EL (cell line): ENCODE measurements at regions not wholly inside any gene's neighbourhood (a gene's known extent, or its start where the extent isn't known, plus 50 kb on each side); places are given as distances from the start of the nearest gene placed in this dataset.
"Not testable (repeated sequence)": the region's sequence is repeated elsewhere in the genome, so short reads cannot be mapped to it uniquely, and the experiment has no call there.

Experiments used
- DNase-seq: peaks from one replicate; pipeline ENCODE4 v3.0.0-alpha.2; 2016

DNA sequence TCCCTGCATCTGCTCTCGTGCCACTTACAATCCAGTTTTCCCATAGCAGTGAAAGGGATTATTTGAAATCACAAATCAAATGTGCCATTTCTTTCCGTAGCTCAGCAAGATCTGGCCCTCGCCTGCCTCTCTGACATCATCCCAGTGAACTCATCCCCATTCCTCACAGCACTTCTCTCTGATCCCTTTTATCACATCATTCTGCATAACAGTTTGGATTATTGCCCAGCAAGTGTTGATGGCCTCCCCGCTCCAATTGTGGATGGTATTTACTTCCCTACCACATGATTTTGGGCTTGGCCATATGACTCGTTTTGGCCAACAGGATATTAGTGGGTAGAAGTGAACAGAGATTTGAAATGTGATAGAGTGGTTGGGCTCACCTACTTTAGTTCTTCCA, 185.0 kb downstream of the NPIPA7 start:
- DNase-seq: not testable (repeated sequence)

DNA sequence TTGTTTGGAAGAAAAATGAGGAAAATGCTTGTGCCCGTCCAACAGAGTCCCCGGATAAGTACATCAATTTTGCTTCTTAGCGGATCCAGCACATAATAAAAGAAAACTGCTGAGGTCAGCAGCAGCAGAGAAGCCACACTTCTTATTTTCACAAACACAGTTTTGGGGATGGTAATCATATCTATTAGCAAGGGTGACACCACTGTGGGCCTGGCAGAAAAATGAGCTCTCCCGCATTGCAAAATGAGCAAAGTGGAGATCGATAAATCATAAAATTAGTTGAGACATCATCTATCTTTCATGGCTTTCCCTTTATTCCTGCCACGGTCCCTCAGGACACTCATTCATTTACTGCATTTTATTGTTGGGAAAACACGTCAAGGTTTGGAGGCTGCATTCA, 186.4 kb downstream of the NPIPA7 start:
- DNase-seq: not testable (repeated sequence)

DNA sequence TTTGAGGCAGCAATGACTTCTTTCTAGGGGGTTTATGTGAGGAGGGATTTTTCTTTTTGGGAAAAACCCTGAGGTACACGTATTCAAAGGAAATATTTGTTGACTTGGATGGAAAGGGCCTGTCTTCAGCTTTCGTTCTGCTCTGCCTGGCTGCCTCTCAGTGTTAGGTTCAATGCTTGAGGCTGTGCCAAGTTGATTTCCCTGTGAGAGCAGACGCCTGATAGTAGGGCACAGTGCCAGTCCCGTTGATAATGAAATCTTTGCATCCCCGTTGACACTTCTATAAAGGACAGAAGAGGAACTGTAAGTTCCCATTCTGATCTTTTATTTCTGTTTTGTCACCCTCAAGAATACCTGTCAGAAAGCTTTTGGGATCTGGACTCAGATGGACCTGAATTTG, 191.1 kb downstream of the NPIPA7 start:
- DNase-seq: not testable (repeated sequence)

DNA sequence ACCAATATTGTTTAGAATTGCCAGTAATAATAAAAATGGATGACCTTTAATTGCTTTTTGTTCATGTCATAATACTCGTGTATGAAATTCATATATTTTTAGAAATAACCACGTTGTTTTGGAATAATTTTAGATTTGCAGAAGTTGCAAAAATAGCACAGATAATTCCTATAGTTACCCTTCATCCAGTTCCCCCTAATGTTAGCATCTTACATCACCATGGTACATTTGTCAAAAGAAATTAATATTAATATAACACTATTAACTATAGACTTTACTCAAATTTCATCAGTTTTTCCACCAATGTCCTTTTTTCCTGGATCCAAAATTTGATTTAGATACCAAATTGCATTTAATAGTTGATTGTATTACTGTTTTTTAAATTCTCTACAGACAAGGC, 191.9 kb downstream of the NPIPA7 start:
- not testable (repeated sequence) for DNase-seq

DNA sequence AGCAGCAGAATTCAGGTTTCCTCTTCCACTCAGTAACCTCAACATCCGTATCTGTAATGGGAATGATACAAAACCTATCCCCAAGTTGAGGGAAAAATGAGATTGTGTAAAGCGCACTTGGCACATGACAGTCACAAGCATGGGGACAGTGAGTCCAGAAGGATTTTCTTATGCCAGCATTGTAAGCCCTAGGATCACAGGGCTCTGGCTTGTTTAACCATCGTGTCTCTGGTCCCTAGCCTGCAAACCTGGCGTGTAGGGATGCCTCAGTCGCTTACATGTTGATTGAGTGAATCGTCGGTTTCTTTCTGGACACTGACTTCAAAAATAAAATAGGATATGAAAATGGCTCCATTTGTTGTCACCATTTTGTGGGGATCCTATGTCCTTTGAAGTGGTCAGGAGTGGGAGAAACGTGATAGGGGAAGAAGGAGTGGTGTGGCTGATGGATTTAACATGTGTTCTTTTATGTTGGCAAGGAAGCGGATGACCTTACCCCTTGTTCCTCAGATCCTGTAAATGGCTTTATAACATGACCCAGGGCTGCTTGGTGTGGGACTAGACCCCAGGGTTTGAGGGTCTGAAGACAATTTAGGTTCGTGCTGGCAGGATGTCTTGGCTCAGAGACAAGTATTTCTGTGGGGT, 193.3 kb downstream of the NPIPA7 start:
- DNase-seq: not testable (repeated sequence)

DNA sequence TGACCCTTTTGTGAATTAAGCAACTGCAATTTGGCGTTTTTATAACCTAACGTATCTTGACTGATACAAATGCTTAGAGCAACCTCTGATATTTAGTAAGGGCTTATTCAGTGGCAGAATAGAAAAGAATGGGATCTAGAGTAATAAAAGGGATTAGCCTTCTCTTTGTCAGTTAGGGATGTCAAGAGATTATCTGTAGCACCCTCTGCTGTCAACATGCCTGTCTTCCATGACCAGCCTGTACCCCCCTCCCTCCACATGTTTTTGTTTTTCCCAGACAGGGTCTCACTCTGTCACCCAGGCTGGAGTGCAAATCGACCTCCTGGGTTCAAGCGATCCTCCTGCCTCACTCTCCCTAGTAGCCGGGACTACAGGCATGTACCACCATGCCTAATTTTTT, 198.1 kb downstream of the NPIPA7 start:
- DNase-seq: not testable (repeated sequence)

DNA sequence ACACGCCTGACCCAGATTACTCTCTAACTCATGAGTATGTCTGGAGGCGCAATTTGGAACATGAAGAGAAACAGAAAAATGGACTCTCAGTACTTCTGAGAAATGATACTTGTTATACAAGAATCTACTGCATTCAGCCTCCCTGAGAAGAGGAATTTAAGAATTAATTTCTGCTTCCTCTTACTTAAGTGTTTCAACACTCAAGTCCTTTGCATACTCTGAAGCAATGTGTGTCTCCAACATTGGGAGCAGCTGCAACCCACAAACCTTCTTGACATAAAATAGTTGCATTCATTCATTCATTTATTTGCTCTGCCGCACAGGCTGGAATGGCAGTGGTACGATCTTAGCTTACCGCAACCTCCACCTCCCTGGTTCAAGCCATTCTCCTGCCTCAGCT, 199.8 kb downstream of the NPIPA7 start:
- DNase-seq: no peak

DNA sequence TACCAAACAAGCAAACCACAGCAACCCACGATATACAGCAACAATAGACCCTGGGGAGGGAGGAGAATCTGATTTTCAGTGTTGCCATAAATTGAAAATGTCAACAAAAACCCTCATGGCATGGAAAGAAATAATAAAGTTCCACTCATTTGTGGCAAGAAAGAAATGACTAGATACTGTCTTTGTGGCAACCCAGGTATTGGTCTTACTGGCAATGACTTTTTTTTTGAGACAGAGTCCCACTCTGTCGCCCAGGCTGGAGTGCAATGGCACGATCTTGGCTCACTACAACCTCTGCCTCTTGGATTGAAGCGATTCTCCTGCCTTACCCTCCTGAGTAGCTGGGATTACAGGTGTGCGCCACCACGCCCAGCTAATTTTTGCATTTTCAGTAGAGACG, 204.0 kb downstream of the NPIPA7 start:
- not testable (repeated sequence) for DNase-seq

DNA sequence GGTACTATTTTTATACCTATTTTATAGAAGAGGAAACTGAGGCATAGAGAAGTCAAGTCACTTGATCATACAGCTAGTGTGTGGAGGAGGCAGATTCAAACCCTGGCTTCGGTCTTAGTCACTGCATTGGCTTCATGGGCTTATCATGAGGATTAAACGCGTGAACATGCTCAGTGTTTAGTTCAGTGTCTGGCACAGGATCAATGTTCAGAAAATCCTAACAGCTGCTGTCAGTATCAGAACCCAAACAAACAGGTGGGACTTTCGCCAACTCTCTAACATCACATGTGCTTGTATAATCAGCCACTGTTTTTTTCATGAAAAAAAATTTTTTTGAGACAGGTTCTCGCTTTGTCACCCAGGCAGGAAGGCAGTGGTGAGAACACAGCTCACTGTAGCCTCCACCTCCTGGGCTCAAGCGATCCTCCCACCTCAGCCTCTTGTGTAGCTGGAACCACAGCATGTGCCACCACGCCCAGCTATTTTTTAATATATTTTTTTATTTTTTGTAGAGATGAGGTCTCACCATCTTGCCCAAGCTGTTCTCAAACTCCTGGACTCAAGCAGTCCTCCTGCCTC, 207.2 kb downstream of the NPIPA7 start:
- DNase-seq: not testable (repeated sequence)

DNA sequence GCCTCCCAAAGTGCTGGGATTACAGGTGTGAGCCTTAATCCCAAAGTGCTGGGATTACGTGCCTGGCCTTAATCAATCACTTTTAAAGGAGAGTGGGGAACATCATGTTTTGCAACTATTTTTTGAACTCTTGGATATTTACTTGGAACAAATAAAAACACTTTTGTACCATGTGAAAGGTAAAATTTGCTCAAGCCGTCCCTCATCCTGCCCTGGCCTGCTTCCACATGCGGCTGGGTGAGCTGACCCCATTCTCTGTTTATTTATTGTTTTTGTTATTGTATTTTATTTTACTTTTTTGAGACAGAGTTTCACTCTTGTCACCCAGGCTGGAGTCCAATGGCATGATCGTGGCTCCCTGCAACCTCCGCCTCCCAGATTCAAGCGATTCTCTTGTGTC, 208.0 kb downstream of the NPIPA7 start:
- DNase-seq: not testable (repeated sequence)

DNA sequence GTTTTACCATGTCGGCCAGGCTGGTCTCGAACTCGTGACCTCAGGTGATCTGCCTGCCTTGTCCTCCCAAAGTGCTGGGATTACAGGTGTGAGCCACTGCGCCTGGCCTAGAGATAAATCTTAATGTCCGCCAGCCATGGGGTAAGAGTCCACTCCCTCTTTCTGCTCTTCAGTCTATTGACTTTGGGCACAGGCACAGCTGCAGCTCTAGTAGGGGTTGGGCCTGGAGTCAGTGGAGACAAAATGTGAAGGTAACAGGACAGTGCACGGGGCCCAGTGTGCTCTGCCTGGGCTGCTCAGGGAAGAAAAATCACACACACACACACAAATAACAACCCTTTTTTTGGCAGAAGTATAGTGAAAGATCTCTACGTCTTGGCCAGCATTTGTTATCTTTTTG, 209.5 kb downstream of the NPIPA7 start:
- DNase-seq: not testable (repeated sequence)

DNA sequence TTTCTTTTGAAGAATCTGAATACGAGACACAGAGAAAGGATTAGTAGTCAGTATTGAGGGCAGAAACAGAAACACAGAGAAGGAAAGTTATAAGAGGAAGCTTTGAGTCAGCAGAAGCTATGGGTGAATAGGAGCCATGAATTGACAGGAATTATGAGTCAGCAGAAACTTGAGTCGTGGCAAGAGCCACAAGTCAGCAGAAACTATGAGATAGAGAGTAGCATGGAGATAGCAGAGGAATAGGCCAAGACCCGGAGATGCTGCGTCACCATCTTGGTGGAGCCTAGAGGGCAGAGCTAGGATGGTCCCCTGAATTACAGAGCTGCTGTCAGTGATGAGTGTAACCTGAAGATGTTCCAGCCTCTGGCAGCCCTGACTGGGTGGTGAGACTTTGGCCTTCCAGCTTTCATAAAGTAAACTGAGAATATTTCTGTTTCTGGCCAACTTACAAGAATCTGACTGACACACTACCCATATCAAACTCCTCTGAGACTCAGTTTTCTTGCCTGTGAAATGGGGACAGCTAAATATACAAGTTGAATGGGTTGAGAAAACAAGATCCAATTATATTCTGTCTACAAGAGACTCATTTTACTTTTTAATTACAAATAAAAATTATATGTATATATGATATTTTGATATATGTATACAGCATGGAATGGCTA, 211.8 kb downstream of the NPIPA7 start:
- DNase-seq: not testable (repeated sequence)

DNA sequence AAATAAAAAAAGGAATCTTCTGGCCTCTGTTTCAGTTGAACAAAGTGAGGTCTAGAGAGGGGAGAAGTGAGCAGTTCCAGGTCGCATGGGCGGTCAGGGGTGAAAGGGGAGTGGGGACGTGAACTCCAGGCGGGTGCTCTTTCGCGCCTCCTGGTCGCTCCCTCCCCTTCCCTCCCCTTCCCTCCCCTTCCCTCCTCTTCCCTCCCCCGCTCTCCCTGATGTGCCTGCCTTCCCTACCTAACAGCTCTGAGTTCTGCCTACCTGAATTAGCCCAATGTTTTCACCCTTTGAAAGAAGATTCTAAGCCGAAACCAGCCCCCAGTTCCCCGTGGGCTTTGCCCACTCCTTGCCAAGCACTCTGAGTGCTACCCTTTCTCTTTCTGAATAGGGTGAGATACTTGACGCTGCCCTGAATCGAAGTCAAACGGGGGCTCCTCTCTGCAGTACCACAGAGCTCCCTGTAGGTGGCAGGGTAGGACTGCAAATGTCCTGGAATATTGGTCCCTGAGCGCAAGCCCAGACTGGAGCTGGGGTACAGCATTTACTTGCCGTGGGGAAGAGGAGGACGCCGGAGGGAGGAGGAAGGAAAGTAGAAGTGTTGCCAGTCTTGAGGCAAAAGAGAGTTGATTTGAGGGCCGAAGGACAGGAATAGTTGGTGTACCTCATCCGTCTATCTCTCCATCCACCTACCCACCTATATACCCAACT, 214.4 kb downstream of the NPIPA7 start:
- not testable (repeated sequence) for DNase-seq

DNA sequence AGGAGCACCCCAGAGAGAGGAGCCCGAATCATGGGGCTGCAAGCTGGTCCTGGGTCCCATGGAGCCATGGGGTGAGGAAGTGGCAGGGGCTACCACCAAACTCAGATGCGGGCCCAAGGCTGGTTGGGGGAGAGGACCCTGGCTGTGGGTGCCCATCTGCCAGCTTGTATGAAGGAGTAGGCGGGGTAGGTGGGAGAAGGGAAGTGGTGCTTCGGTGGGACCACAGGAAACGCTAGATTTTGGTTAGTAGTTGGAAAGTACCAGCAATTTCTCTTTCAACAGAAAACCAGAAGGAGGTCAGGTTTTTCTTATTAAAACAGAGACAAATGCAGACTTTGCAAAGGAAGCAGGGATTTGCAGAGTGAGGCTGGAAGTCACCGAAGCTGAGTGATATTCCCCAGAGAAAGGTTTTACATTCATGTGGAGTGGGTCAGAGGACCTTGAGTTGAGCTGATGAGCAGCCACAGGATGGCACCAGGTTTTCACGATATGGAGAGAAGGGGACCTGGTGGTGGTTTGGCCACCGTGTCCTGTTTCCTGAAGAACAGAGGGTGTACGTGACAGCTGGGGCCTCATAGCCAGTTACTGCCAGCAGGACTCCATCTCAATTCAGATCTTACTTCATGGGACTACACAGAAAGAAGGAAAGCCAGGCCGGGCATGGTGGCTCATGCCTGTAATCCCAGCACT, 216.2 kb downstream of the NPIPA7 start:
- DNase-seq: not testable (repeated sequence)

DNA sequence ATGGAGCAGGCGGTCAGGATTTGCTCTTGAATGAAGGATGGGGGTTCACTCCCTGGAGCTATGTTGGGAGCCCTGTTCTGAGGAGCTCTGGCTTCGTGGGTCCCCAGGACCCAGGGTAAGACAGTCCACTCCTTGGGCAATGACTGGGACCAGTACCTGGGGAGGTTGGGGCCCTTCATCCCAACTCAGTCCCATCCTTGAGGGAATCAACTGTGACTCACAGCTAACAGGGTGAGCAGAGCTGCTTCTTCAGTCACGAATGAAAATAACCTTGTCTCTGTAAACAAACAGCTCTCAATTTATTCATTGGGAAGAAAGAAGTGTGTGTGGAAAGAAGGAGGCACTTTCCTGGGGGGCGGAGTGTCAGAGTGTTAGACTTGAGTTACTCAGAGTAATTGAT, 222.3 kb downstream of the NPIPA7 start:
- not testable (repeated sequence) for DNase-seq

DNA sequence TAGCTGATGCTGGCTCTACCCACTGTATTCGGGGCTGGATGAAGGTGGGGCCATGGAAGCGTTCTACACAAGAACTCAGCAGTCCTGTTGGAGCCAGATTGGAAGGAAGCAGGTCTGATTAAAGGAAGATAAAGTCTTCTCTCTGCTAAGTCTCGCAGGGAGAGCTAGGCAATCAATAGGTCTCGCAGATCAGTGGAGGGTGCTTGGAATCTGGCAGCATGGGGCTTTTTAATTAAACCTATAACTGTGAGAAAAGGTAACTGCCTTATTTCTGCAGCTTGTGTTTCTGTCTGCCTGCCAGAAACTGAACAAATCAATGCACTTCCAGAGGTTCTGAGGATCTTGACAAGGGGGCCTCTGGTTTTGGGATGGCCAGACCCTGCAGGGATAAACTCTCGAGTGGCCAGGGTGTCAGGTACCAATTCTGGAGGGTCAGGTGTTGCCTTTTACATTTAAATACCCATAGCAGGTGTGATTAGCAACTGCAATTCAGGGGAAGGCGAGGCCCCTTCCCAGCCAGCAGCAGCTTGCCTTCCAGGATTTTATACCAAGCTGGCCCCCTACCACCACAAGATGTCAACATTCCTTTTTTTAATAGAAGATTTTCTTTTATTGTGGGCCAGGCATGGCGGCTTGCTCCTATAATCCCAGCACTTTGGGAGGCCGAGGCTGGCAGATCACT, 228.6 kb downstream of the NPIPA7 start:
- DNase-seq: not testable (repeated sequence)

DNA sequence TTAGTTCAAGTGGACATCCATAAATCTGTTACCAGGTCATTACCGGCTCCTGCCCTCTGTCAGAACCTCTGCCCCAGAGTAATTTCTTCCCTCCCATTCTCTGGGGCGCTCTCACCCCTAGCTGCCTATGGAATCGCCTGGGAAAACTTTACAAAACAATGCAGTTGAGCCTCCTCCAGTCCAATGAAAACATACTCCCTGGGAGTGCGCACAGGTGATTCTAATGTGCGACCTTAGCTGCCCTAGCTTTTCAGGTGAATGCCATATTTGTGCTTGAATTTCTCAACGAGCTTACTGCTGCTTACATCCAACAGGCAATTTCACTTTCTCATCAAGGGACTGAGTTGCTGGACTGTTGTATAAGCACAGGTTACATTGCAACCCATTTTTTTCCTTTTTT, 230.7 kb downstream of the NPIPA7 start:
- DNase-seq: not testable (repeated sequence)

DNA sequence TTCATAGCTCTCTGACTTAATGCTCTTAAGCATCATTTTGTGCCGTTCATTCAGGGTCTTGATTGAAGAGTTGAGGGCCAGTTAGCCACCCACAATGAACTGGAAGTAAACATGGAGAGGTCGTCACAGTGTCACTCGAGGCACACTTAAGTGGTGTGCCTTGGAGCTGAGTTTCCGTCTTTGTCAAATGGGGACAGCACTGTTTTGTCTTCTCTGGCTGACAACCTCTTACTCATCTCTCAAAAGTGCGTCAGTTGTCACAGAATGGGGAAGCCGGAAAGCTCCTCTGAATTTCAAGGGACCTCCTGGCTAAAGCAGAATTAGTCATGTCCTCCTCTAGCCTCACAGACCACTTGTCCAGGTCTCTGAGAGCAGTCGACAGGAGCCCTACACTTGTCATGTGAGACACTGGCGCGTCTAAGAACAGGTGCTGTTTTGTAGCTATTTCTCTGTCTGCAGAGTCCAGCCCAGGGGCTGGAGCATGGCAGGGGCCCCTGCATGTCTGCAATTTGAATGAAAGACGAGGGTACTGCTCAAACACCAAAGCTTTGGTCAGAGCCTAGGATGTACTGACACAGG, 231.5 kb downstream of the NPIPA7 start:
- not testable (repeated sequence) for DNase-seq

DNA sequence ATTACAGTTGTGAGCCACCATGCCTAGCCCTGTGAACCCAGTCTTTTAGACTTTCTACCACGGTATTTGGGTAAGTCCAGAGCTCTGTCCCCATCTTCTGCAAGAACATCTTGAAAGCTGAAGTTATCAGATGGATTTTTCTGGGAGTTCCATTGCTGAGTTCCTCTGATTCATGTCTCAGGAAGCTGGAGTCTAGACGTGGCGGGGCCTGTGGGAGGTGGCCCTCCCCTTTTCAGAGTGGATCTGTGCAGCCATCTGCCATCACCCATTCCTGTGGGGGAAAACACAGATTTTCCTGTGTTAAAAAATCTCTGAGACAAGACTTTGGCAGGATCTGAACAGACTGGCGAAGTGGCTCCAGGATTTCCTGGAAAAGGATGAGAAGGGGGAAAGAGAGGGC, 234.3 kb downstream of the NPIPA7 start:
- not testable (repeated sequence) for DNase-seq

DNA sequence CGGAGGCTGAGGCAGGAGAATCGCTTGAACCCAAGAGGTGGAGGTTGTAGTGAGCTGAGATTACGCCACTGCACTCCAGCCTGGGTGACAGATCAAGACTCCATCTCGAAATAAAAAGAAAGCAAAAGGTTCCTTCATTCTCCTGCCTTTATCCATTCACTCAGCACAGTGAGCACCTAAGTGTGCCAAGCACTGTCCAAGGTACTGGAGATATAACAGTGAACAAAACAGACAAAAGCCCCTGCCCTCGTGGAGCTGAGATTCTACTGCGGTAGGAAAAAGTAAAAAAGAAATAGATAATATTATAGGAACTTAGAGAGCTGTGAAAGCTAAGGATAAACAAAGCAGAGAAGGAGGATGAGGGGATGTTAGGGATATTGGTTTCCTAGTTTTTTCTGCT, 235.5 kb downstream of the NPIPA7 start:
- DNase-seq: not testable (repeated sequence)

DNA sequence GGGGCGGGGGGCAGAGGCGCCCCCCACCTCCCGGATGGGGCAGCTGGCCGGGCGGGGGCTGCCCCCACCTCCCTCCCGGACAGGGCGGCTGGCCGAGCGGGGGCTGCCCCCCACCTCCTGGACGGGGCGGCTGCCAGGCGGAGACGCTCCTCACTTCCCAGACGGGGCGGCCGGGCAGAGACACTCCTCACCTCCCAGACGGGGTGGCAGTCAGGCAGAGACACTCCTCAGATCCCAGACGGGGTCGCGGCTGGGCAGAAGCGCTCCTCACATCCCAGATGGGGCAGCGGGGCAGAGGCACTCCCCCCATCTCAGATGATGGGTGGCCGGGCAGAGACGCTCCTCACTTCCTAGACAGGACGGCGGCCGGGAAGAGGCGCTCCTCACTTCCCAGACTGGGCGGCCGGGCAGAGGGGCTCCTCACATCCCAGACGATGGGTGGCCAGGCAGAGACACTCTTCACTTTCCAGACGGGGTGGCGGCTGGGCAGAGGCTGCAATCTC, 240.1 kb downstream of the NPIPA7 start:
- DNase-seq: not testable (repeated sequence)

DNA sequence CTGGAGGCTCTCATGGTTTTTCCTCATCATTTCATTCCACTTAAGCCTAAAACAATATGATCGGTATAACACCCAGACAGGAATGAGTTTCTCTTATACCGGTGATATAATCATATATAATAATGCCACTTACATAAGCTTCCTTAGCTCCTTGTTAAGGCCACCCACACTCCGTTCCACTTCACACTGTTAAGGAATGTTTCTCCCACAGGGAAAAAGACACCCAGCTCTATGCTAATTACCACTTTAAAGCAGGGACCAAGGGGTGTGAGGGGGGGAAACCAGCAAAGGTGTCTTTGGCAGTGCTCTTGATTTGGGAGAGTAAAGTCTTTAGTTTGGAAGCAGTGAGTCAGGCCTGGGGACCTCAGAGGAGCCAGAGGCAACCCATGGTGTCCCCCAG, 245.4 kb downstream of the NPIPA7 start:
- not testable (repeated sequence) for DNase-seq
